ENCODE measurements at regions not wholly inside any gene's neighbourhood (a gene's known extent, or its start where the extent isn't known, plus 50 kb on each side); places are given as distances from the start of the nearest gene placed in this dataset.

DNA sequence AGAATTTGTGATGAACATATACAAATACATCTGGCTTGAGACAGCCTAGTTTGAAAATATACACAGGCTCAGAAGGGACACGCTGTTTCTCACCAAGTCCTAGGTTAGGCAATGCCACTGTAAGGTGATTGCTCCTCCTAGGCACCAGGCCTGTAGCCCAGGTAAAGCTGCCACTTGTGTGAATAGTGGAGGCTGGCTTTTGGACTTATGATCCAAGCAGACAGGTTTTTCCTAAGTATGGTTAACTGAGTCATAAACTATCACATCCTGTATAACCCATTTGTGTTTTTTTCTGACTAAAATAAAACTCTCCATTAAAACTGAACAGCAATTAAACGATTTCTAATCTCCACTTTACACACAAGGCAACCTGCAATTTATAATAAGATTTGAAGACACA lies 81.0 kb downstream of the SEMA4F start:
- DNase-seq (ENCODE audit: low spot score), result no peak

GRCh38 chr2:74735564-74735963 lies 81.5 kb downstream of the SEMA4F start:
- DNase-seq (ENCODE audit: low spot score), result no peak

GRCh38 chr2:74736589-74736988 lies 82.5 kb downstream of the SEMA4F start:
- no peak for DNase-seq (ENCODE audit: low spot score)

DNA sequence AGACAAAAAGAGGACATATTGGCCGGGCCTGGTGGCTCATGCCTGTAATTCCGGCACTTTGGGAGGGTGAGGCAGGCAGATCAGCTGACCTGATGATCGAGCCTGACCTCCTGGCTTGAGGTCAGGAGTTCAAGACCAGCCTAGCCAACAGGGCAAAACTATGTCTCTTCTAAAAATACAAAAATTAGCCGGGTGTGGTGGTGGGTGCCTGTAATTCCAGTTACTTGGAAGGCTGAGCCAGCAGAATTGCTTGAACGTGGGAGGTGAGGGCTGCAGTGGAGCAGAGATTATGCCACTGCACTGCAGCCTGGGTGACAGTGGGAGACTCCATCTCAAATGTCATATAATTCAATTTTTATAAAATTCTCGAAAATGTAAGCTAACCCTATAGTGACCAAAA lies 84.5 kb downstream of the SEMA4F start:
- no peak for DNase-seq (ENCODE audit: low spot score)

- no peak for DNase-seq (ENCODE audit: low spot score)
Measured at GRCh38 chr2:74739129-74739528, 85.1 kb downstream of the SEMA4F start.

- DNase-seq (ENCODE audit: low spot score), result no peak
Measured at GRCh38 chr2:74739733-74740241, 85.7 kb downstream of the SEMA4F start.

- DNase-seq (ENCODE audit: low spot score), result no peak
Measured at GRCh38 chr2:74740395-74740740, 86.3 kb downstream of the SEMA4F start.

- DNase-seq (ENCODE audit: low spot score), result peak; percentile 66
Measured at GRCh38 chr2:74740741-74741431, 86.8 kb downstream of the SEMA4F start.

DNA sequence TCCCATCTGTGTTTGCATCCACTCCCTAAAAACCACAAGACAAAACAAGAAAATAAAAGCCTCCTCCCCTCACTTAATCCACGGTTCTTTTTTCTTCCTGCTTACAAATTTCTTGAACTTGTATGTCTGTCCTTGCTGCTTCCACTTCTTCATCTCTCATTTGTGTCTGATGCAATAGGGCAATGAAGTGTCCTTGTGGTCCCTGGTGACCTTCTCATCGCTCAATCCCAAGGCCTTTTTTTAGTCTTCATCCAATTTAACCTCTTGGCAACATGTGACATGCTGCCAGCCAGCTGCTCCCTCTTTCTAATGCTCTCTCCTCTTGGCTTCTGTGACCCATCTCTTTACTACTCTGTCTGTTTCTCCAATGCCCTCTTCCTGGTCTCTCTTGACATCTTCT lies 87.6 kb downstream of the SEMA4F start:
- DNase-seq (ENCODE audit: low spot score), result no peak

DNA sequence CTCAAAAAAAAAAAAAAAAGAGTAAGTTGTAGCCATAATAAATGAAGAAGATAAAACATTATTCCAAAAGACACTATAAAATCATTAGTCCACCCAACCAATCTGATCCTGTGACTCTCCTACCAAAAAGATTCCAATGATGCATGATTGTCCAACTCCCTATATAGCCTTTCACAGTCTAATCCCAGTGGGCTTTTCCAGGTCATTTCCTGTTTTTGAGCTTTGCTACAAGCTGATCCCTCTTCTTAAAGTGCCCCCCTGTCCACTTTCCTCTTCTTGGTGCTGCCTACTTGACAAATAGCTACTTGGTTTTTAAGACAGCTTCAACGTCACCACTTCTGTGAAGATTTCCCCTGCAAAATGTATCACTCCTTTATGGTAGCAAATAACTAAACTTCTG lies 88.4 kb downstream of the SEMA4F start:
- no peak for DNase-seq (ENCODE audit: low spot score)

GRCh38 chr2:74743039-74743438 lies 89.0 kb downstream of the SEMA4F start:
- DNase-seq (ENCODE audit: low spot score), result no peak

DNA sequence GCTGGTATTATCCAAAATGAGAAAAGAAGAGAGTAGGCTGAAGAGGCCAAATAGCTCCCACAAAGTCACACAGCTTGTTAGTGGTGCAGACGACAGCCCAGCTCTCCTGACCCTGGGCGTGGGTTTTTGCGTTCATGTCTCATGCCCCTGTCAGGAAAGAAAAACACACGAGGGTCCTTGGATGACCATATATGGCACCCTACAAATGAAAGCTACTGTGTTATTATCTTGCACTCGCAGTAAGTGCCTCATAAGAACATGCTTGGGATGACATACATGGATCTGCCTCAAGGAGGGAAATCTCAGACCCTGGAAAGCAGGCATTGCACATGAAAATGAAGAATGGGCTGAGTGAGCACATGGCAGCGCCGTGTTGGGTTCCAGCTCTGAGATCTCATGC lies 89.7 kb downstream of the SEMA4F start:
- DNase-seq (ENCODE audit: low spot score), result no peak

DNA sequence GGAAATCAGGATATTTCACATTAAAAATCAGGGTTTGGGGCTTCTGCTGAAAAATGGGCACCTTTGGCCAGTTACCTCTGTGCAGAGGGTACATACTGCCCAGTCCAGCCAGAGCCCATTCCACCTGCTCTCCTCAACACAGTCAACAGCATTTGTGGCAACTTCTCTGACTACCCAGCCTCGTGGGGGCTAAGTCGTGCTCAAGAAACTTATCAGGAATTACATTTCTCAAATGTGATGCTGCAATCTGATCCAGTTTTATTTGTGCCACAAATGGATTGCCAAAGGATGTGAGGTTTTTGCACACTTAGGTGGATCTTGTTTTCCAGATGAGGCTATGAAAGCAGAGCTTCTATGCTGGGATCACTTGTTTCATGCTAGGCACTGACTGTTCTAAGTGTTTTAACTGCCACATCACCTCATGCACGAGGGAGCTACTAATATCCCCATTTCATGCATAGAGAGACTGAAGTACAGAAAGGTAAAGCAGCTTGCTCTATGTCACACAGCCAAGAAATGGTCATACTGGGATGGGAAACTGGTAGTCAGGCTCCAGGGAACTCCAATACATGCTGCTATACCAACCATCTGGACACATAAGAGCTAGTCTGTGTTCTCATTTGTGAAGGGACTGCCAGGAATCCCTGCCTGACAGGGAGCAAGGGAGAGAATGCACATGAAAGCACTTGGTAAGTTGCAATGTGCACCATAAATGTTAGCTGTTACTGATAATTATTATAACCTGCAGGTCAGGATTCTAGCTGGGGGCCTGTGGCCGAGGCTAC lies 89.0 kb upstream of the HK2 start:
- DNase-seq (ENCODE audit: low spot score), result no peak

DNA sequence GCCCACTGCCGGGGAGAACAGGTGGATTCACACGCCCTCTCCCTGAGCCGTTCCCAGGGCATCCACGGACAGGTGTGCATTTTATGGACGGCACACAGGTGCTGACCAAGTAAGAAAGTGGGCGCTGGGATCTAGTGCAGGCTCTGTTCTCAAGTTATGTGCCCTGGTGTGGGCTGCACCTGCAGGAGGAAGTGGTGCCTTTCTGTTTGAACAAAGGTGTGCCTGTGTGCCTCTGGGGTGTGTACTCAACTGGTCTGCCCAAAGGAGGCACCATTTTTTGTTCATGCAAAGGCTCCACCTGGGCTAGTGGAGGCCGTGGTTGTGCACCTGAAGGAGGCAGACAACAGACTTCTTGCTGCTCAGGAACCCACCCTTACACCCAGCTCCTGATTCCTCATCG lies 88.2 kb upstream of the HK2 start:
- no peak for DNase-seq (ENCODE audit: low spot score)

DNA sequence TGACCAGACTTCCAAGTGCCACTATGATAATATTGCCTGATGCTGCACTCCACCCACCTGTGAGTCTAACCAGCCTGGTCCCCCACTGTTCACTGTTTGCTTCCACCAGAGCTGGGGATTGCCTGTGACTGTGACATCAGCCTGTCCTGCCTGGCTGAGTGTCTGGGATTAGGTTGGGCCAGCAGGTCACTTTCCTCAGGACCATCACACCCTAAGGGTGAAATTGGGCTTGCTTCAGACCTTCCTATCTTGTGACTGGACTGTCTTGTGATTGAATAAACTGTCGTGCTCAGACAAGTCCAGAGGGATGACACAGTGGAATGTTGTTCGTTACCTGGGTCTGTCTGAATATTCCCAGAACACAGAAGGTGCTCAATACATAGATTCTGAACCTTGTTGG lies 87.4 kb upstream of the HK2 start:
- DNase-seq (ENCODE audit: low spot score), result no peak

- no peak for DNase-seq (ENCODE audit: low spot score)
Measured at GRCh38 chr2:74747411-74748080, 86.4 kb upstream of the HK2 start.

GRCh38 chr2:74748665-74749064 lies 85.3 kb upstream of the HK2 start:
- DNase-seq (ENCODE audit: low spot score), result no peak

- no peak for DNase-seq (ENCODE audit: low spot score)
Measured at GRCh38 chr2:74749432-74749831, 84.5 kb upstream of the HK2 start.

DNA sequence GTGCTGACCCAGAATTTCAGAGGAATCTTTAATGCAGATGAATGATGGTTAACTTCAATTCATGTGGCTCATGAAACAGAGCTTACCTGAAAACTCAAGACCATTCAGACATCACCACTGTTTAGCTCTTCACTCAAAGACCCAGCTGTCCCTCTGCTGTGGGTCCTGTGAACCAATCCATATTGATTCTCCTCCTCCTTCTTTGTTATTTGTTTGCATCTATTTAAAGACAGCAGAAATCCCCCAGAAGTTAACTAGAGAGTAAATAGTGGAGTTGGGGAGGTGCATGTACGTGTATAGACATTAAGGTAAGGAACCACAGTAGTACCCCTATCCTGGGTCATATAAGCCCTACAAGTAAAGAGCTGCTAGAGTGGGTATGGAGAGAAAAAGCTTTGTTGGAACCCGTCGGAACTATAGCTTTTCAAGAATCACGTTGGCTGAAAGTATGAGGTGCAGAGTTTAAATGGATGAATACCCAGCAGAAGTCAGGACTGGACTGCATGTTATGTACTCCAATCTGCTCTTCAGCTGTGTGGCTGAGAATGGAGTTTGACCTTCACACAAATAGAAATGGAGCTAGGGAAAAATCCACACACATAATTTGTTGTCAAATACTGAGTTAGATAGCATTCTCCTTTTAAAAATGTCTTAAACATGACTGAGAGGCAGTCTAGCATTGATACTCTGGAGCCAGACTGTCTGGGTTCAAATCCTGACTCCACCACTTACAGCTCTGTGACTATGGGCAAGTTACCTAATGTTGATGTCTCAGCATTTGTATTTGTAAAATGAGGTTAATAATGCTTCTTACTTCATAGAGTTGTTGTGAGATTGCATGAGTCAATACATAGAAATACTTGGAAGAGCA lies 81.7 kb upstream of the HK2 start:
- no peak for DNase-seq (ENCODE audit: low spot score)

DNA sequence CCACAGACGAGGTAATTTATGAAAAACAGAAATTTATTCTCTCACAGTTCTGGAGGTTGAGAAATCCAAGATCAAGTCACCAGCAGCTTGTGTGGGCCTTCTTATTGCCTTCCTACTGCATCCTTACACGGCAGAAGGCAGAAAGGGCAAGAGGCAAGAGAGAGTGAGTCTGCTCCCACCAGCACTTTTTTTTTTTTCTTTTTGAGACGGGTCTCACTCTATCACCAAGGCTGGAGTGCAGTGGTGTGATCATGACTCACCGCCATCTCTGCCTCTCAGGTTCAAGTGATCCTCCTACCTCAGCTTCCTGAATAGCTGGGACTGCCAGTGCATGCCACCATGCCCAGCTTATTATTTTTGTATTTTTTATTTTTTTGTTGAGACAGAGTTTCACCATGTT lies 78.5 kb upstream of the HK2 start:
- DNase-seq (ENCODE audit: low spot score), result no peak

DNA sequence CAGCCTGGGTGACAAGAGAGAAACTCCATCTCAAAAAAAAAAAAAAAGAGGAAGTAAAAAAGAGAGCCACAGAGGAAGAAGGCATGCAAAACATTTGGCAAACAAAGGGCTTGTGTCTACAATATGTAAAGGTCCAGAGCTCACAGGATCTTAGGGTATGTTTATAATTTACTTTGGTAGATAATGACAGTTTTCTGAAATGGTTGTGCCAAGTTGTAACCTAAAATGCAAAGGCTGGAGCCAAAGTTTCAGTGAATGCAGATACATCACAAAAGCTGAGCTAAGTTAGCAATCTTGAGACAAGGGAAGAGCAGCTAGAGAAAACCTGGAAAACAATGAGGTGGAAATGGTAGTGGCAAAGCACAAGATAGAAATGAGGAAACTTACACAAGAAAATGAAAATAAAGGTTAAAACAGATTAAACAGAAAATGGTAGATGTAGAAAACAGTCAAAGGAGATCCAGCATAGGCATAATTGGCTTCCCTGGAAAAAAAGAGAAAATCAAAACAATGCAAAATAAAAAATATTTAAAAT lies 77.5 kb upstream of the HK2 start:
- DNase-seq (ENCODE audit: low spot score), result no peak

- DNase-seq (ENCODE audit: low spot score), result no peak
Measured at GRCh38 chr2:74759986-74760385, 73.9 kb upstream of the HK2 start.
